Esophagus muscularis mucosa (tissue), 4 donors: ENCODE measurements at regions not wholly inside any gene's neighbourhood (a gene's known extent, or its start where the extent isn't known, plus 50 kb on each side); places are given as distances from the start of the nearest gene placed in this dataset.

ENCODE experiments used
- DNase-seq: peaks from one replicate; pipeline ENCODE4 v3.0.0-alpha.2; 2017; ENCODE audit errors: extremely low spot score
- H3K27ac ChIP-seq, 4 donors: fragments of 200-600 bp; sonication (generic); replicated peaks in 1 of 4; 1 replicate in 3 of 4; 2 replicates in 1 of 4; pipeline ENCODE4 v1.5.1; 2016 to 2019; ENCODE audit warnings: mild to moderate bottlenecking in 1 of 4
- H3K27me3 ChIP-seq, 4 donors: fragments of 200-600 bp; sonication (generic); one replicate each; pipeline versions ENCODE4 v1.5.1 to v1.6.0; 2016 to 2019
- H3K36me3 ChIP-seq, 4 donors: fragments of 200-600 bp; sonication (generic); one replicate each; pipeline ENCODE4 v1.5.1; 2016 to 2019
- H3K4me1 ChIP-seq, 4 donors: fragments of 200-600 bp; sonication (generic); one replicate each; pipeline ENCODE4 v1.5.1; 2016 to 2019
- H3K4me3 ChIP-seq, 4 donors: fragments of 200-600 bp; sonication (generic); 1 replicate in 2 of 4; 2 replicates in 2 of 4; pipeline ENCODE4 v1.5.1; 2016 to 2019; ENCODE audit warnings: mild to moderate bottlenecking in 4 of 4, moderate library complexity in 1 of 4
- H3K9me3 ChIP-seq, 4 donors: fragments of 200-600 bp; sonication (generic); 1 replicate in 3 of 4; 2 replicates in 1 of 4; pipeline ENCODE4 v1.5.1; 2016 to 2019
- CTCF ChIP-seq, 3 experiments: fragments of 200-600 bp in 2 of 3; fragments of 450-650 bp in 1 of 3; sonication (generic) in 2 of 3; IDR thresholded peaks; one replicate each; pipeline ENCODE4 v1.5.1; 2017 to 2019; ENCODE audit warnings: antibody characterized with exemption in 3 of 3, mild to moderate bottlenecking in 2 of 3, moderate library complexity in 1 of 3
- EP300 ChIP-seq: sonication (generic); formaldehyde crosslinking; IDR thresholded peaks from one replicate; pipeline ENCODE4 v1.6.1; 2017; ENCODE audit warnings: antibody characterized with exemption
- POLR2A ChIP-seq: fragments of 450-650 bp; IDR thresholded peaks from one replicate; pipeline ENCODE4 v1.6.1; 2017; ENCODE audit warnings: antibody characterized with exemption, moderate library complexity, mild to moderate bottlenecking, low read depth
- POLR2AphosphoS5 ChIP-seq, 2 donors: sonication (generic); formaldehyde crosslinking; IDR thresholded peaks; one replicate each; pipeline ENCODE4 v1.6.1; 2017; ENCODE audit warnings: antibody characterized with exemption in 2 of 2
- WGBS: methylation state at CpG from one replicate; pipeline ENCODE4 v1.1.5; 2018; 5-methylcytosine and 5-hydroxymethylcytosine counted together
- intact Hi-C: fragments of 100-400 bp; cut with DNase I; formaldehyde crosslinking; loops from one replicate; pipeline ENCODE4 v1.15.1; 2023

GRCh38 chr18:67308819-67309218 is 207.7 kb downstream of the DSEL start:
- Histone ChIP-seq H3K4me1 (no peaks in the 10 kb centered on the region), H3K27me3 (no peaks in the 10 kb centered on the region), H3K9me3 (no peaks in the 10 kb centered on the region), H3K36me3 (no peaks in the 10 kb centered on the region), H3K27ac (no peak overlapping the region), H3K4me3 (no peak overlapping the region)
- no peak for DNase-seq
- TF ChIP-seq CTCF (IDR thresholded peaks at IDR 0.05) = no peak
- TF ChIP-seq POLR2AphosphoS5 (IDR thresholded peaks at IDR 0.05) = no peak
- no peak for TF ChIP-seq POLR2A
- no peak for TF ChIP-seq EP300
- intact Hi-C loops = no loop called here
- 84% methylated on average over 4 of the region's 4 CpGs for WGBS

GRCh38 chr18:67305466-67305865 is 211.1 kb downstream of the DSEL start:
- no peaks in the 10 kb centered on the region for H3K9me3 ChIP-seq
- no peaks in the 10 kb centered on the region for H3K27me3 ChIP-seq
- no peak for DNase-seq
- peaks cover 0 to 4% (median 0%) of the 10 kb centered on the region in 4 donors for H3K4me1 ChIP-seq
- intact Hi-C loops = no loop called here
- no peak overlapping the region for H3K4me3 ChIP-seq
- WGBS = 72% methylated on average over 3 of the region's 3 CpGs
- H3K36me3 ChIP-seq = no peaks in the 10 kb centered on the region
- TF ChIP-seq POLR2AphosphoS5 (IDR thresholded peaks at IDR 0.05) (no peak), EP300 (no peak), CTCF (IDR thresholded peaks at IDR 0.05) (no peak), POLR2A (no peak)
- H3K27ac ChIP-seq = no peak overlapping the region

- Histone ChIP-seq H3K4me3 (no peak overlapping the region), H3K27me3 (no peaks in the 10 kb centered on the region), H3K9me3 (no peaks in the 10 kb centered on the region), H3K36me3 (no peaks in the 10 kb centered on the region), H3K4me1 (peaks cover 0 to 4% (median 0%) of the 10 kb centered on the region in 4 donors), H3K27ac (no peak overlapping the region)
- TF ChIP-seq CTCF (IDR thresholded peaks at IDR 0.05) (no peak), POLR2A (no peak), POLR2AphosphoS5 (IDR thresholded peaks at IDR 0.05) (no peak), EP300 (no peak)
- DNase-seq = no peak
- intact Hi-C loops = no loop called here
- 24% methylated on average over 1 of the region's 1 CpG for WGBS
These were observed 214.5 kb downstream of the DSEL start for GRCh38 chr18:67302043-67302442.

- intact Hi-C loops = no loop called here
- no peak overlapping the region for H3K4me3 ChIP-seq
- H3K27me3 ChIP-seq = no peaks in the 10 kb centered on the region
- no peak overlapping the region for H3K27ac ChIP-seq
- WGBS = 100% methylated on average over 1 of the region's 1 CpG
- TF ChIP-seq CTCF (IDR thresholded peaks at IDR 0.05) = no peak
- TF ChIP-seq POLR2AphosphoS5 (IDR thresholded peaks at IDR 0.05) = no peak
- TF ChIP-seq EP300 = no peak
- no peaks in the 10 kb centered on the region for H3K36me3 ChIP-seq
- H3K4me1 ChIP-seq = peaks cover 0 to 4% (median 0%) of the 10 kb centered on the region in 4 donors
- no peaks in the 10 kb centered on the region for H3K9me3 ChIP-seq
- DNase-seq = no peak
These were observed 214.9 kb downstream of the DSEL start for GRCh38 chr18:67301592-67301991.

GRCh38 chr18:67300498-67300897 is 216.0 kb downstream of the DSEL start:
- intact Hi-C loops = no loop called here
- no peak for DNase-seq
- Histone ChIP-seq H3K4me1 (peaks cover 0 to 4% (median 0%) of the 10 kb centered on the region in 4 donors), H3K9me3 (no peaks in the 10 kb centered on the region), H3K36me3 (no peaks in the 10 kb centered on the region), H3K4me3 (no peak overlapping the region), H3K27me3 (no peaks in the 10 kb centered on the region), H3K27ac (no peak overlapping the region)
- no peak for TF ChIP-seq POLR2AphosphoS5 (IDR thresholded peaks at IDR 0.05)
- WGBS = 95% methylated on average over 4 of the region's 4 CpGs
